Activated CD4-positive, alpha-beta T cell treated with anti-CD3 and anti-CD28 coated beads for 48 hours (primary cell): ENCODE measurements at regions not wholly inside any gene's neighbourhood (a gene's known extent, or its start where the extent isn't known, plus 50 kb on each side); places are given as distances from the start of the nearest gene placed in this dataset.

ENCODE experiments used
- DNase-seq: peaks from one replicate; pipeline ENCODE4 v3.0.0-alpha.2; 2020

GRCh38 chr6:54991761-54992330 is 145.3 kb downstream of the FAM83B start:
- DNase-seq, result no peak

GRCh38 chr6:54992789-54993188 is 146.2 kb downstream of the FAM83B start:
- peak; percentile 3 for DNase-seq

GRCh38 chr6:54993294-54993693 is 146.7 kb downstream of the FAM83B start:
- no peak for DNase-seq

DNA sequence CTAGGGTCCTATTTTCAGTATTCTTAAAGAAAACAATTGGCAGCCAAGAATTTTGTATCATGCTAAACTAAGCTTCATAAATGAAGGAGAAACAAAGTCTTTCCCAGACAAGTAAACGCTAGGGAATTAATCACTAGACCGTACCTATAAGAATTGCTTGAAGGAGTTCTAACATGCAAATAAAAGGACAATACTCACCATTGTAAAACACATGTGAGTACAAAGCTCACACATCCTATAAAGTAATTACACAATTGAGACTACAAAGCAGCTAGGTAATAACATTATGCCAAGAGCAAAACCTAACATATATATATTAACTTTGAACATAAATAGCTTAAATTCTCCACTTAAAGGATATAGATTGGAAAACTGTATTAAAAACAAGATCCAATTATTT is 147.4 kb downstream of the FAM83B start:
- no peak for DNase-seq

GRCh38 chr6:54998576-54998975 is 152.0 kb downstream of the FAM83B start:
- DNase-seq, result no peak

- no peak for DNase-seq
These were observed 157.3 kb downstream of the FAM83B start for GRCh38 chr6:55003719-55004430.

DNA sequence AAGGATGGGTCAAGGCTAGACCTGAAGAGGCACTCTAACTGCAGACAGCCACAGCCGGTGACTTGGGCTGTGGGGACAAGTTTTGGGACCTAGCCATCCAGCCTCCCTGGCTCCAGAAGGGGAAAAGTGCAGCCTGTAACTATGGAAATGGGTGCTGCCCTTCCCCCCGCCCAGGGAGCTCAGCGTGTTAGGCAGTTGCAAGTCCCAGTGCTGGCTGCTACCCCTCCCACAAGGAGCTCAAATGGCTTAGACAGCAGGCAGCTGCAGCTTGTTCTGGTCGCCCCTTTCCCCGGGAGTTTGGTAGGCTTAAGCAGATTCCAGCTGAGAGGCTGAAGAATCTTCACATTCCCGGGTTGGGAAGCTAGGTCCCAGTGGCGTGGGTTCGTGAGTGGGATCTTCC is 162.6 kb downstream of the FAM83B start:
- DNase-seq, result no peak

- no peak for DNase-seq
These were observed 163.3 kb upstream of the HCRTR2 start for GRCh38 chr6:55011034-55011433.

- no peak for DNase-seq
These were observed 161.9 kb upstream of the HCRTR2 start for GRCh38 chr6:55012454-55012853.

- DNase-seq, result no peak
These were observed 159.8 kb upstream of the HCRTR2 start for GRCh38 chr6:55014321-55015088.

DNA sequence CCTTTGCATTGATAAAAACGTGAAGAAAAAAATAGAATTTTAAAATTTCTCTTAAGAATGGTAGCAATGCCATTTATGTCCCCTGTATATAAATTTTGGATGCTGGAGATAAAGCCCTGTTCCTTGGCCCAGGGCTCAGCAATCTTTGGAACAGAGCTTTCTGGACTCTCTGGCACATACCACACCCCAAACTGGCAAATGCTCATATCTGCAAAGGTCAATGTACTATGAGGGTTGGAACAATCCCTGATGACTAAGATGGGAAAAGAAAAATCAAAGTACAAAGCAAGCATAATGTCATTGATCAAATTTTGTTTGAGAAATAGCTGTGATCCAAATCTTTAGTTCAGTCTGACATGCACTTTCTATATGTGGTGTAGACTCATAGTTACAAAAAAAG is 158.1 kb upstream of the HCRTR2 start:
- DNase-seq, result no peak

DNA sequence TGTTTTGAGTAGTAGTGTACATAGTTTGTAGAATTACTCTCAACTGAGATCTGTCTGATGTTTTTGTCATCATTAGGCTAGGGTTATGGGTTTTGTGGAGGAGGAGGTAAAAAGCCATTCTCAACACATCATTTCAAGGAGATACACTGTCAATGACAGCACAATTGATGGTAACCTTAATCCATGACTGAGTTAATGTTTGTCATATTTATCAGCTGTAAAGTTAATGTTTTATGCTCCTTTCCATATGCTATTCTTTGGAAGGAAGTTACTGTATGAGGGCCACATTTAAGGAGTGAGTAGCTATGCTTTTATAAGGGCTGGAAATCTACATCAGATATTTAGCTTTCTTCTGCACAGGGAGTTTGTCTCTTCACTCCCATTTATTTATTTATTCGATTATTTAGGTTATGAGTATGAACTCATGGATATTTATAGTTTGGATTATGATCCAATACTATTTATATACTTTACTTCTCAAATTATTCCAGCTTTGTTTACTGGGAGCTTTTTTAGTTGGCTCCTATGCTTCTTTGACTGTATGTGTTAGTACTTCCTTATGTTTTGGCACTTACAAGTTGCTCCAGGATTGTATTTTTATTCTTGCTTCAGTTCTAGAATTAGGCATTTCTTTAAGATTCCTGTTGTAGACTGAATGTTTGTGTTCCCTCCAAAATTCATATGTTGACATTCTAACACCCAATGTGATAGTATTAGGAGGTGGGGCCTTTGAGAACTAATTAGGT is 156.6 kb upstream of the HCRTR2 start:
- no peak for DNase-seq

- no peak for DNase-seq
These were observed 154.7 kb upstream of the HCRTR2 start for GRCh38 chr6:55019591-55019990.

DNA sequence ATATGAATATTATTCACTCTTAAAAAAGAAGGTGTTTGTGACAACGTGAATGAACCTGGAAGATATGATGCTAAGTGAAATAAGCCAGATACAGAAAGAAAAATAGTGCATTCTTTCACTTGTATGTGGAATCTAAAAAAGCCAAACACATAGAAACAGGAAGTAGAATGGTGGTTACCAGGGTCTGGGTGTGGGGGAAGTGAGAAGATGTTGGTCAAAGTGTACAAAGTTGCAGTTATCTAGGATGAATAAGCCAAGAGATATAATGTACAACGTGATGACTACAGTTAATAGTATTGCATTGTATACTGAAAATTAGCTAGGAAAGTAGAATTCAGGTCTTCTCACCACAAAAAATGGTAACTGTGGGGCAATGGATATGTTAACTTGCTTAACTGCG is 151.1 kb upstream of the HCRTR2 start:
- DNase-seq, result no peak

DNA sequence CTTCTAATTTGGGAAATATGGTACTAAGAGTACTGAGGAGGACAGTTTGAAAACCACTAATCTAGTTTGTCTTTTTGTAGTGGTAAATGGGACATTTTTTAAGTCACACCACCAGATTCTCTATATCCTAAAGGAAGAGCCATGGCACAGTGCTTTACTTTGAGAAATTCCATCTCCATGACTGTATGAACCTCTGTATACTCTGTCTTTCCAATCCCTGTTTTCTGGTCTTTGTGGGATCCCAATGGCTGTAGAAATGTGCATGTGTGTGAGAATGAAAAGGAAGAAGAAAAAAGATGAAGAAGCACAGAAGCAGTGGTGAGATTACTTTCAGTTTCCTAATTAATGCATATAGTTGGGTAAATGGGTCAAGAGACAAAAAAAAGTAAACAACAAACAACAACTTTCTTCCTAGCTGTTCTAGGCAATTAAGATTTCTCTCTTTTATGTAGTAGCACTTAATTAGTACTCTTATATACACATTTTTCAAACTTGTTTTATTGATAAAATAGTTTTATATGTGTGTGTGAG is 141.2 kb upstream of the HCRTR2 start:
- DNase-seq, result no peak

GRCh38 chr6:55034752-55035151 is 139.6 kb upstream of the HCRTR2 start:
- no peak for DNase-seq

- no peak for DNase-seq
These were observed 134.0 kb upstream of the HCRTR2 start for GRCh38 chr6:55040102-55040848.

GRCh38 chr6:55046869-55047422 is 127.4 kb upstream of the HCRTR2 start:
- no peak for DNase-seq

DNA sequence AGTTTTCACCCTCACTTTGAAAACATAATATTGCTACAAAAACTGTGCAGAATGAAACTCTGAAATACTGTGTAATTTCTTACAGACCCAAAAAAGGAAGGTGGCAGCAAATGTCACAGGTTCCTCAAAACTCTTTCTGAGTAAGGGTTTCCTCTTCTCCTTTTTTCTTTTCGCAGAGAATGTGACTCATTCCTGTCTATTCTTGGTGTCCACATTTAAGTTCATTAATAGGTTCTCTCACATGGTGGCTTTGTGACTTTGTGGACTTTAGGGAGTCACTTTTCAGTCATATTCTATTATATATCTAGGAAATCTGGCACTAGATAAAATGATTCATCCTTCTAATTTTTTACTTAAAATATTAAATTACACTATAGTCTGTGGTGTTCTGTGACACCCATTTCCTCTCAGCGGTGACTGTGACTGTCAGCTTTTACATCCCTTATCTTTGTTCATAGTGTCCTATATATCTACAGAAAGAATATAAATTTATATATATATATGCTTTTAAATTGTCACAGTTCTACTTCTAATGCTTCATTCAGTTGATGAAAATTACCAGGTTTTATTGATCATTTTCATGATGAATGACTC is 126.8 kb upstream of the HCRTR2 start:
- DNase-seq, result no peak

- DNase-seq, result no peak
These were observed 124.4 kb upstream of the HCRTR2 start for GRCh38 chr6:55049866-55050265.

- DNase-seq, result no peak
These were observed 121.5 kb upstream of the HCRTR2 start for GRCh38 chr6:55052846-55053245.

GRCh38 chr6:55058682-55059081 is 115.6 kb upstream of the HCRTR2 start:
- DNase-seq, result no peak
